AG09319 (cell line): ENCODE measurements at regions not wholly inside any gene's neighbourhood (a gene's known extent, or its start where the extent isn't known, plus 50 kb on each side); places are given as distances from the start of the nearest gene placed in this dataset.
"Not testable (repeated sequence)": the region's sequence is repeated elsewhere in the genome, so short reads cannot be mapped to it uniquely, and the experiment has no call there.

ENCODE experiments used
- DNase-seq: peaks from one replicate; pipeline ENCODE4 v3.0.0-alpha.2; 2010; ENCODE audit warnings: low read depth; ENCODE audit errors: extremely low read depth
- TF ChIP-seq, protein P1 (sequence below): IDR thresholded peaks from 2 replicates; pipeline ENCODE4 v1.5.1; 2011; ENCODE audit warnings: low read depth, mild to moderate bottlenecking, inconsistent platforms, low read length, moderate library complexity

DNA sequence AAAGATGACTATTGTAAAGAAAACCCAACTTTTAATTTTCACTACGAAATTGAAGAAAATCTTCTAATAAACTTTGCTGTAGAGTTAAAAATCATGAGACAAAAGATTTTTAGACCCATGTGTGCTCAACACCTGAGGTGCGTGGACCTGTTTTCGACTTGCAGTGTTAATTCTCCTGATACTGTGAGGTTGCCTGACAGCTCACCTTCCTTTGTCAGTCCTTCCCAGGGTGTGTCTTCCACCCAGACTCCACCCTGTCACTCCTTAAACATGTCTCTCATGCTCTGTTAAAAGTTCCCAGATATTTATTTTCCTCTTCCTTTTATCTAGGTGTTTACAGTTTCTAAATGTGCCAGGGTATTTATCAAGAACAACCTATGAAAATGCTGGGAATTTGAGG lies 151.3 kb upstream of the NT5E start:
- no peak for DNase-seq
- TF ChIP-seq, protein P1, sequence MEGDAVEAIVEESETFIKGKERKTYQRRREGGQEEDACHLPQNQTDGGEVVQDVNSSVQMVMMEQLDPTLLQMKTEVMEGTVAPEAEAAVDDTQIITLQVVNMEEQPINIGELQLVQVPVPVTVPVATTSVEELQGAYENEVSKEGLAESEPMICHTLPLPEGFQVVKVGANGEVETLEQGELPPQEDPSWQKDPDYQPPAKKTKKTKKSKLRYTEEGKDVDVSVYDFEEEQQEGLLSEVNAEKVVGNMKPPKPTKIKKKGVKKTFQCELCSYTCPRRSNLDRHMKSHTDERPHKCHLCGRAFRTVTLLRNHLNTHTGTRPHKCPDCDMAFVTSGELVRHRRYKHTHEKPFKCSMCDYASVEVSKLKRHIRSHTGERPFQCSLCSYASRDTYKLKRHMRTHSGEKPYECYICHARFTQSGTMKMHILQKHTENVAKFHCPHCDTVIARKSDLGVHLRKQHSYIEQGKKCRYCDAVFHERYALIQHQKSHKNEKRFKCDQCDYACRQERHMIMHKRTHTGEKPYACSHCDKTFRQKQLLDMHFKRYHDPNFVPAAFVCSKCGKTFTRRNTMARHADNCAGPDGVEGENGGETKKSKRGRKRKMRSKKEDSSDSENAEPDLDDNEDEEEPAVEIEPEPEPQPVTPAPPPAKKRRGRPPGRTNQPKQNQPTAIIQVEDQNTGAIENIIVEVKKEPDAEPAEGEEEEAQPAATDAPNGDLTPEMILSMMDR = no peak

DNA sequence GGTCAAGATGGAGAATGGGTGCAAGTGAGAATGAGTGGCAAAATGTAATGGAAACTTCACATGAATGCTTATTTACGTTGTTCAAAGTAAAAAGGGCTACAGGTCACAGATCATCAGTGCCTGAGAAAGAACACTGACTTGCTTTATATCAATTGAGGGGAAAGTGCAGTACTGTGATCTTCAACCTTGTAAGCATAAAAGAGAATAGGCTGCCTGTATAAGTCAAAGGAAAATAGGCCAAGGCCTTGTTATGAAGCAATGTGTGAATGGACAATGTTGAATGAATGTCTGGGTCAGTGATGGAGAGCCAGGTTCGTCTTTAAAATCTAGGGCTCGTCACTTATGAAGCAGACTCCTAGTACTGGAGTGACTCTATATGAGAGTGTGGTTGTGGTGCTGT lies 158.6 kb upstream of the NT5E start:
- DNase-seq = no peak
- TF ChIP-seq, protein P1 = no peak

DNA sequence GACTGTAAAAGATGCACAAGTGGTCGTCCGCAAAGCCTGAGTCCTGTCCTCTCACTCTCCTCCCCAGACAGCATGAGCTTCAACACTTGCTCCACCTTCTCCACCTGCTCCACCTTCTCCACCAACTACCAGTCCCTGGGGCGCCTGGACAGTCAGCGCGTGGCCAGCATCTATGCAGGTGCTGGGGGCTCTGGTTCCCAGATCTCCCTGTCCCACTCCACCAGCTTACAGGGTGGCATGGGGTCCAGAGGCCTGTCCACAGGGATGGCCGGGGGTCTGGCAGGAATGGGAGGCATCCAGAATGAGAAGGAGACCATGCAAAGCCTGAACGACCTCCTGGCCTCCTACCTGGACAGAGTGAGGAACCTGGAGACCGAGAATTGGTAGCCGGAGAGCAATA lies 162.2 kb upstream of the NT5E start:
- TF ChIP-seq, protein P1 = no peak
- DNase-seq = no peak

DNA sequence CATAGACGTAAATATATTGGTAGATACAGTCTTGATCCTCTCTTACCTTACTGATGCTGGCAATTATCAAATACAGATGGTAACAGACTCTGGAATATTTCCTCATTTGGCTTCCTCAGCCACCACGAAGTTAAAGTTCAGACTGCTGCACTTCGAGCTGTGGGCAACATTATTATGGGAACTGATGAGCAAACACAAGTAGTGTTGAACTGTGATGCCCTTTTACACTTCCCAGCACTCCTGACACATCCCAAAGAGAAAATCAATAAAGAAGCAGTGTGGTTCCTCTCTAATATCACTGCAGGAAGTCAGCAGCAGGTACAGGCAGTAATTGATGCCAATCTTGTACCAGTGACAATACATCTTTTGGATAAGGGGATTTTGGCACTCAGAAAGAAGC lies 162.7 kb upstream of the NT5E start:
- DNase-seq = no peak
- TF ChIP-seq, protein P1 = no peak

DNA sequence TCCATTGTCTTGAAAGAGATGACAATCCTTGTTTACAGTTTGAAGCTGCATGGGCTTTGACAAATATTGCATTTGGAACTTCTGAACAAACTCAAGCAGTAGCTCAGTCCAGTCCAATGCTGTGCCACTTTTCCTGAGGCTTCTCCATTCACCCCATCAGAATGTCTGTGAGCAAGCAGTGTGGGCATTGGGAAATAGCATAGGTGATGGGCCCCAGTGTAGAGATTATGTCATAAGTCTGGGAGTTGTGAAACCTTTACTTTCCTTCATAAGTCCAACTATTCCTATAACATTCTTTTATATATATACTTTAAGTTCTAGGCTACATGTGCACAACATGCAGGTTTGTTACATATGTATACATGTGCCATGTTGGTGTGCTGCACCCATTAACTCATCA lies 163.4 kb upstream of the NT5E start:
- not testable (repeated sequence) for DNase-seq

DNA sequence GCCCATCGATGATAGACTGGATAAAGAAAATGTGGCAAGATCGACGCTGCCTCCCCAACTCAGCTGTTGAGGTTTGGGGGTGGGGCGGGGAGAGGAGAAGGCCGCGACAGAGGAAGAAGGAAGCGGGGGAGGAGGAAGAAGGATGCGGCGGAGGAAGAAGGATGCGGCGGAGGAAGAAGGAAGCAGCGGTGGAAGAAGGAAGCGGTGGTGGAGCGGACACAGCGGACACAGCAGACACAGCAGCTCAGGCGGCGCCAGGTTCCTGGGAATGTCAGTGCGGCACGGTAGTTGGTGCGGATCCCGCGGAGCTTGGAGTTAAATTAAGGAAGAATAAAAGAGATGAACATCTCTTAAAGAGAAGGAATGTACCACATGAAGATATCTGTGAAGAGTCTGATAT lies 163.9 kb upstream of the NT5E start:
- DNase-seq = no peak
- TF ChIP-seq, protein P1 = no peak

DNA sequence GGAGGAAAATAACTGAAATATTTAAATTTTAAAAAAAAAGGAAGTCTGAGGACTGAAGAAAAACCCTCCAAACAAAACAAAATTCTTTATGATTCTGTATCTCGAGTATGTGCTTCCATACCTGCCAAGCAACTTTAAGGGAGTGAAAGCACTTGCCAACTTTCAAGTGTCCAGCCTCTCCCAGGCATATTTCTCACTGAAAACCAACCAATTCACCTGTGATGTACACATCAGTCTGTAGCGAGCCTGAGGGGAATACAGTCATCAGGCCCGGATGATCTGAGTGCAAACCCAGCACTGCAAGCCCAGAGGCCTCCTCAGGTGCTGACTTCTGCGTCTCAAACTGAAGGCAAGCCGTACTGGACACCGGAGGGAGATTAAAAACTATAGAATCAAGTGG lies 164.8 kb upstream of the NT5E start:
- TF ChIP-seq, protein P1 = no peak

DNA sequence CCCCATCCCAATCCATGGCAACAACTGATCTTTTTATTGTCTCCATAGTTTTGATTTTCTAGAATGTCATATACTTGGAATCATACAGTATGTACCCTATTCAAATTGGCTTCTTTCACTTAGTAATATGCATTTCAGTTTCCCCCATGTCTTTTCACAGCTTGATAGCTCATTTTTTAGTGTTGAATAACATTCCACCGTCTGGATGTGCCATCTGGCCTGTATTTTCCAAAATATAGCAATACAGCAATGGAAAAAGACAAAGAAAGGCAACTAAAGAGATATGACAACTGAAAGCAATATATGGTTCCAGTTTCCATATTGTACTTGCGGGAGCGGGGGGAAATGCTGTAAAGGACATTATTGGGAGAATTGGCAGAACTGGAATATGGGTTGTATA lies 166.4 kb upstream of the NT5E start:
- DNase-seq = no peak

More for the DNA sequence above, 164.8 kb upstream of the NT5E start:
- no peak for DNase-seq

More for the DNA sequence above, 166.4 kb upstream of the NT5E start:
- TF ChIP-seq, protein P1 = no peak
